Trophoblast cell (in vitro differentiated cells and primary cell): ENCODE measurements at regions not wholly inside any gene's neighbourhood (a gene's known extent, or its start where the extent isn't known, plus 50 kb on each side); places are given as distances from the start of the nearest gene placed in this dataset.

Experiments used
- DNase-seq, 2 donors: peaks; one replicate each; pipeline ENCODE4 v3.0.0-alpha.2; 2016
- H2AFZ ChIP-seq: 2 replicates; pipeline ENCODE4 v1.6.1; 2013; ENCODE audit warnings: low read length, moderate library complexity, mild to moderate bottlenecking; ENCODE audit not compliant: insufficient read depth, poor library complexity
- H2AK5ac ChIP-seq: 2 replicates; pipeline ENCODE4 v1.6.1; 2013; ENCODE audit warnings: mild to moderate bottlenecking, low read length
- H2BK120ac ChIP-seq: 2 replicates; pipeline ENCODE4 v1.6.1; 2013; ENCODE audit warnings: low read length, mild to moderate bottlenecking, moderate library complexity; ENCODE audit not compliant: insufficient read depth, poor library complexity
- H2BK12ac ChIP-seq: 2 replicates; pipeline ENCODE4 v1.6.1; 2013; ENCODE audit warnings: mild to moderate bottlenecking, low read length, moderate library complexity
- H2BK5ac ChIP-seq: 2 replicates; pipeline ENCODE4 v1.6.1; 2013; ENCODE audit warnings: low read length, low read depth, moderate library complexity, mild to moderate bottlenecking; ENCODE audit not compliant: poor library complexity
- H3K14ac ChIP-seq: 2 replicates; pipeline ENCODE4 v1.6.1; 2013; ENCODE audit warnings: mild to moderate bottlenecking, low read length
- H3K18ac ChIP-seq: 2 replicates; pipeline ENCODE4 v1.6.1; 2013; ENCODE audit warnings: mild to moderate bottlenecking, low read length
- H3K23ac ChIP-seq: 2 replicates; pipeline ENCODE4 v1.6.1; 2013; ENCODE audit warnings: low read length
- H3K27ac ChIP-seq: 2 replicates; pipeline ENCODE4 v1.5.1; 2013; ENCODE audit warnings: low read depth, mild to moderate bottlenecking, inconsistent platforms, low read length, moderate library complexity
- H3K27me3 ChIP-seq: 2 replicates; pipeline ENCODE4 v1.6.1; 2013; ENCODE audit warnings: inconsistent platforms, mild to moderate bottlenecking, low read length, moderate library complexity; ENCODE audit not compliant: insufficient read depth
- H3K36me3 ChIP-seq, 2 experiments: 1 replicate in 1 of 2; 2 replicates in 1 of 2; pipeline ENCODE4 v1.6.1; 2013; ENCODE audit warnings: low read length in 2 of 2, mild to moderate bottlenecking in 2 of 2, moderate library complexity in 1 of 2; ENCODE audit not compliant: insufficient read depth in 2 of 2, control insufficient read depth in 1 of 2
- H3K4ac ChIP-seq: 2 replicates; pipeline ENCODE4 v1.6.1; 2013; ENCODE audit warnings: low read depth, mild to moderate bottlenecking, low read length, moderate library complexity
- H3K4me1 ChIP-seq, 2 experiments: 1 replicate in 1 of 2; 2 replicates in 1 of 2; pipeline ENCODE4 v1.6.1; 2013; ENCODE audit warnings: low read length in 2 of 2, mild to moderate bottlenecking in 2 of 2, moderate library complexity in 1 of 2; ENCODE audit not compliant: insufficient read depth in 2 of 2, control insufficient read depth in 1 of 2
- H3K4me2 ChIP-seq: 2 replicates; pipeline ENCODE4 v1.6.1; 2013; ENCODE audit warnings: inconsistent platforms, mild to moderate bottlenecking, low read length, moderate library complexity
- H3K4me3 ChIP-seq: 2 replicates; pipeline ENCODE4 v1.5.1; 2013; ENCODE audit warnings: mild to moderate bottlenecking, low read depth, low read length, inconsistent platforms
- H3K79me1 ChIP-seq: one replicate; pipeline ENCODE4 v1.6.1; 2013; ENCODE audit warnings: low read length
- H3K79me2 ChIP-seq: 2 replicates; pipeline ENCODE4 v1.6.1; 2013; ENCODE audit warnings: low read length, mild to moderate bottlenecking; ENCODE audit not compliant: control insufficient read depth, insufficient read depth, poor library complexity
- H3K9ac ChIP-seq: 2 replicates; pipeline ENCODE4 v1.6.1; 2013; ENCODE audit warnings: mild to moderate bottlenecking, low read length
- H3K9me3 ChIP-seq: 2 replicates; pipeline ENCODE4 v1.6.1; 2013; ENCODE audit warnings: low read depth, mild to moderate bottlenecking, control low read depth, inconsistent platforms, low read length; ENCODE audit not compliant: insufficient read depth
- H4K12ac ChIP-seq: 2 replicates; pipeline ENCODE4 v1.6.1; 2013; ENCODE audit warnings: low read depth, mild to moderate bottlenecking, low read length, moderate library complexity
- H4K8ac ChIP-seq: 2 replicates; pipeline ENCODE4 v1.6.1; 2013; ENCODE audit warnings: low read depth, mild to moderate bottlenecking, low read length, moderate library complexity
- H4K91ac ChIP-seq: one replicate; pipeline ENCODE4 v1.6.1; 2013; ENCODE audit warnings: low read depth, mild to moderate bottlenecking, low read length, moderate library complexity
- WGBS: extraction: QIAGEN DNeasy Blood & Tissue Kit; methylation state at CpG from one replicate; pipeline ENCODE4 v1.1.7; 2013; ENCODE audit warnings: missing lambda C conversion rate; ENCODE audit not compliant: insufficient read length, insufficient coverage; ENCODE audit errors: extremely low coverage; 5-methylcytosine and 5-hydroxymethylcytosine counted together

DNA sequence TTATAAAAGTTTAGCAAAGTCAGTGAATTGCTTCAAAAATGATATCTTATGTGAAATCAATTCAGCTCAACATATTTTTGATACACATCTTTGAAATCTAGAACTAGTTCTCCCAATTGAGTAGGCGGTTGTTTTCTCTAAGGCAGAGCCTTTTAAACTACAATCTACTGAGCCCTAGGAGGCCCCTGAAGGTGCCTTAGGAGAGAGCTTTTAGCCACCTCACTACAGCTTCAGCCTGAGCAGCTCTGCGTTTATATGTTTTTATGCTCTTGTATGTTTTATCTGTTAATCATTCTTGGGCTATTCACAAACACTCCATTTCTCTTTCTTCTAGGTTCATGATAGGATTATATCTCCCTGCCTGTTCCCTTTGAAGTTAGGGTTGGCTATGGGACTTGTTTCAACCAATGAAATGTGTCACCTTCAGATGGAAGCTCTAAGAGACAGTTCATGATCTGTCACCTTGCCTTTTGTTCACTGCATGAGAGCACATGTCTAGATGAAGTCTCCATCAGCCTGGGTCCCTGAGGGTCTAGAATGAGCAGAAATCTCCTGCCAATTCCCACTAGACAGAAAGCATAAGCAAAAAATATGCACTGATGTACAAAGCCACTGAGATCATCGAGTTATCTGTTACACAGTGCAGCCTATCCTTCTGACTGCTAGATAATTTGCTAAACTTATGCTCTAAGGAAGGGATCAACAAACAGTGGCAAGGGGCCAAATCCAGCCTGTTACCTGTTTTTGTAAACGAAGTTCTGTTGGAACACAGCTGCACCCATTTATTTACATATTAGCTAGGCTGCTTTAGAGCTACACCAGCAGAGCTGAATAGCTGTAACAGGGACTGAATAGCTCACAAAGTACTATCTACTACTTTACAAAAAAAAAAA, 128.5 kb upstream of the CDK1 start:
- Histone ChIP-seq H4K12ac (no peak overlapping the region), H2AK5ac (no peak overlapping the region), H2BK5ac (no peak overlapping the region), H3K9ac (no peak overlapping the region), H3K79me2 (no peaks in the 10 kb centered on the region), H2BK12ac (no peak overlapping the region), H3K27ac (no peak overlapping the region), H3K14ac (no peak overlapping the region), H3K4me2 (no peak overlapping the region), H3K9me3 (no peaks in the 10 kb centered on the region), H3K36me3 (no peaks in the 10 kb centered on the region), H2BK120ac (no peak overlapping the region), H2AFZ (no peak overlapping the region), H4K8ac (no peak overlapping the region), H4K91ac (no peak overlapping the region), H3K4ac (no peak overlapping the region), H3K23ac (no peak overlapping the region), H3K4me1 (no peaks in the 10 kb centered on the region), H3K27me3 (no peaks in the 10 kb centered on the region), H3K4me3 (no peak overlapping the region), H3K18ac (no peak overlapping the region), H3K79me1 (no peaks in the 10 kb centered on the region)
- peak in 1 of 2 donors; percentile 41 for DNase-seq
- no CpG with 5 or more reads among the region's 4 CpGs for WGBS

DNA sequence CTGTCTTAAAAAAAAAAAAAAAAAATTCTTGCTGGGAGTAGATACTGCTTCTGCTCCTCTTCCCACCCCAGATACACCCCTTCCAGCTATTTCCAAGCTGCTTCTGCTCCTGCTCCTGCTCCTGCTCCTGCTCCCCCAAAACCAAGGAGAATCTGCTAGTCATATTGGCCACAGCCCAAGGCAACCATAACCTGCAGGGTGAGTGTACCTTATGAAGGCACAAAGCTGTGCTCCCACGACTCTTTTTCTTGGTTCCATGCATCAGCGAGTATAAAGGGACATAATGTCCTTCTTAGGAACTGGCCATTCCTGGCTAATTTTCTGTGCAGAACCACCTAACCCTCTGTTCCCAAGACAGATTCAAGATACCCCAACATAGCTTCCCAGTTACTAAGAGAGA, 129.5 kb upstream of the CDK1 start:
- H3K79me2 ChIP-seq: no peaks in the 10 kb centered on the region
- H3K4me1 ChIP-seq: no peaks in the 10 kb centered on the region
- WGBS: no CpG with 5 or more reads among the region's 2 CpGs
- no peaks in the 10 kb centered on the region for H3K9me3 ChIP-seq
- no peak overlapping the region for H3K14ac ChIP-seq
- H2AK5ac ChIP-seq: no peak overlapping the region
- H3K4me3 ChIP-seq: no peak overlapping the region
- no peaks in the 10 kb centered on the region for H3K36me3 ChIP-seq
- H3K27ac ChIP-seq: no peak overlapping the region
- H3K4ac ChIP-seq: no peak overlapping the region
- H3K9ac ChIP-seq: no peak overlapping the region
- no peak overlapping the region for H2BK12ac ChIP-seq
- H2BK120ac ChIP-seq: no peak overlapping the region
- no peak overlapping the region for H2BK5ac ChIP-seq
- H3K18ac ChIP-seq: no peak overlapping the region
- no peaks in the 10 kb centered on the region for H3K27me3 ChIP-seq
- DNase-seq: no peak
- no peak overlapping the region for H4K91ac ChIP-seq
- H3K4me2 ChIP-seq: no peak overlapping the region
- H3K79me1 ChIP-seq: no peaks in the 10 kb centered on the region
- no peak overlapping the region for H2AFZ ChIP-seq
- H4K12ac ChIP-seq: no peak overlapping the region
- no peak overlapping the region for H4K8ac ChIP-seq
- H3K23ac ChIP-seq: no peak overlapping the region

DNA sequence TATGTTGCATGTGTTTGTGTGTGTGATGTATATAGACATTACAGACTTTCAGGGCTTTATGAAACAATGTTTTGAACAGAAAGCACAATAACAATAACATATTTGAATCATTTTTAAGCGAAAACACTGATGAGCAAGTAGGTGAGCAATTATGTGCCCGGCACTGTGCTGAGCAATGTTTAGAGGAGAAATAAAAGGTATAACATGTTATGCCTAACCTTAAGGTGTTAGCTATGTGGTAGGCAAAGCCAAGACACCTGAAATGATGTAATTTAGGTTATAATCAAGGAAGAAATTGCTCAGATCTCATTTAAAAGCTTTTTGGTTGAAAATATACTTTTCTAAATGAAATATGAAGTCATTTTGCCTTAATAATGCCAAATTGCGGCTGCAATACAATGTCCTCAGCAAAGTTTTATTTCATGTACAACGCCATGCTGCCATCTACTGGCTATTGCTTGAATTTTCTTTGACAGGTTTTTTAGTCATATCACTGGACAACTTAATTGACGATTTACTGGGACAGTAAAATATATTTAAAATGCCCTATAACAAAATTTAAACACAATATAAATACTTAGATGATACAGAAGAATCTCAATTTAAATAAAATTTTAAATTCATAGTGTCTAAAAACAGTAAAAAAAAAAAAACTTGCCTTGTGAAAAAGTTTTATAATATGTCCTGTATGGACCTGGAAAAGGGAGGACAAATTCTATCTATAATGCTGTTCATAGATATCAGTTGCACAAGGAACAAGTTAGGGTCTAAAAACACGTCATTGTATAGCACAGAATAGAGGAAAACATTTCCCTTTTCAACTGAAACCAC, 131.1 kb upstream of the CDK1 start:
- Histone ChIP-seq H2AFZ (no peak overlapping the region), H3K18ac (no peak overlapping the region), H4K91ac (no peak overlapping the region), H3K36me3 (no peaks in the 10 kb centered on the region), H3K27me3 (no peaks in the 10 kb centered on the region), H3K27ac (no peak overlapping the region), H3K79me2 (no peaks in the 10 kb centered on the region), H3K4me2 (no peak overlapping the region), H2BK12ac (no peak overlapping the region), H3K4me1 (no peaks in the 10 kb centered on the region), H3K9me3 (no peaks in the 10 kb centered on the region), H3K79me1 (no peaks in the 10 kb centered on the region), H2AK5ac (no peak overlapping the region), H2BK120ac (no peak overlapping the region), H4K12ac (no peak overlapping the region), H4K8ac (no peak overlapping the region), H2BK5ac (no peak overlapping the region), H3K4me3 (no peak overlapping the region), H3K14ac (no peak overlapping the region), H3K4ac (no peak overlapping the region), H3K9ac (no peak overlapping the region), H3K23ac (no peak overlapping the region)
- DNase-seq: peak; percentile 53 to 87
- WGBS: no CpG with 5 or more reads among the region's 6 CpGs

DNA sequence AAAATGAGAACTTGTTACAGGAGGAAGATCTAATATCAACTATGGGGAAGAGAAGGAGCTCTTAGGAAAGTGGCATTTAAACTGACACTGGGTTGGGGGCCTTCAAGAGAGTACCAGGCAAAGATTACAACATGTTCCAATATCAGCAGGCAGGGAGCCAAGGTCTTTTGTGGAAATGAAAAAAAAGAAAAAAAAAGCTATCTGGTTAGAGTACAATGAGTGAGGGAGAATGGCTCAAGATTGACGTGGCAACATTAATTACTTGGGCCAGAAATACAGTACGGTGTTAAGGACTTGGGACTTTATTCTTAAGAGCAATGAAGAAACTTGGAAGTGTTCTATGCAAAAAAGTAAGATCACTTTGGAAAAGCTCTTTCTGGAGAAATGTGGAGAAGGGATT, 132.3 kb upstream of the CDK1 start:
- H3K27me3 ChIP-seq: no peaks in the 10 kb centered on the region
- H4K91ac ChIP-seq: no peak overlapping the region
- H2BK5ac ChIP-seq: no peak overlapping the region
- H2BK120ac ChIP-seq: no peak overlapping the region
- H3K4me2 ChIP-seq: no peak overlapping the region
- no peak for DNase-seq
- no peaks in the 10 kb centered on the region for H3K9me3 ChIP-seq
- no peak overlapping the region for H2BK12ac ChIP-seq
- H3K18ac ChIP-seq: no peak overlapping the region
- H3K36me3 ChIP-seq: no peaks in the 10 kb centered on the region
- no peak overlapping the region for H4K8ac ChIP-seq
- H3K4ac ChIP-seq: no peak overlapping the region
- H3K23ac ChIP-seq: no peak overlapping the region
- no peaks in the 10 kb centered on the region for H3K79me1 ChIP-seq
- no peak overlapping the region for H3K14ac ChIP-seq
- no peak overlapping the region for H3K27ac ChIP-seq
- no CpG with 5 or more reads among the region's 2 CpGs for WGBS
- H2AK5ac ChIP-seq: no peak overlapping the region
- H4K12ac ChIP-seq: no peak overlapping the region
- no peak overlapping the region for H2AFZ ChIP-seq
- no peak overlapping the region for H3K4me3 ChIP-seq
- H3K9ac ChIP-seq: no peak overlapping the region
- no peaks in the 10 kb centered on the region for H3K79me2 ChIP-seq
- no peaks in the 10 kb centered on the region for H3K4me1 ChIP-seq
